ENCODE measurements at regions not wholly inside any gene's neighbourhood (a gene's known extent, or its start where the extent isn't known, plus 50 kb on each side); places are given as distances from the start of the nearest gene placed in this dataset.

DNA sequence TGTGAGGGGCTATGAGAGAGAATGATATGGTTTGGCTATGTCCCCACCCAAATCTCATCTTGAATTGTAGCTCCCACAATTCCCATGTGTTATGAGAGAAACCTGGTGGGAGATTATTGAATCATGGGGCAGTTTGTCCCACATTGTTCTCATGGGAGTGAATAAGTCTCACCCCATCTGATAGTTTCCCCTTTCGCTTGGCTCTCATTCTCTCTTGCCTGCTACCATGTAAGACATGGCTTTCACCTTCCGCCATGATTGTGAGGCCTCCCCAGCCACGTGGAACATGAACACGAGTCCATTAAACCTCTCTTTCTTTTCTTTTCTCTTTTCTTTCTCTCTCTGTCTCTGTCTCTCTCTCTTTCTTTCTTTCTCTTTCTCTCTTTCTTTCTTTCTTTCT lies 743.4 kb upstream of the CTNND2 start:
- TF ChIP-seq, protein P1, sequence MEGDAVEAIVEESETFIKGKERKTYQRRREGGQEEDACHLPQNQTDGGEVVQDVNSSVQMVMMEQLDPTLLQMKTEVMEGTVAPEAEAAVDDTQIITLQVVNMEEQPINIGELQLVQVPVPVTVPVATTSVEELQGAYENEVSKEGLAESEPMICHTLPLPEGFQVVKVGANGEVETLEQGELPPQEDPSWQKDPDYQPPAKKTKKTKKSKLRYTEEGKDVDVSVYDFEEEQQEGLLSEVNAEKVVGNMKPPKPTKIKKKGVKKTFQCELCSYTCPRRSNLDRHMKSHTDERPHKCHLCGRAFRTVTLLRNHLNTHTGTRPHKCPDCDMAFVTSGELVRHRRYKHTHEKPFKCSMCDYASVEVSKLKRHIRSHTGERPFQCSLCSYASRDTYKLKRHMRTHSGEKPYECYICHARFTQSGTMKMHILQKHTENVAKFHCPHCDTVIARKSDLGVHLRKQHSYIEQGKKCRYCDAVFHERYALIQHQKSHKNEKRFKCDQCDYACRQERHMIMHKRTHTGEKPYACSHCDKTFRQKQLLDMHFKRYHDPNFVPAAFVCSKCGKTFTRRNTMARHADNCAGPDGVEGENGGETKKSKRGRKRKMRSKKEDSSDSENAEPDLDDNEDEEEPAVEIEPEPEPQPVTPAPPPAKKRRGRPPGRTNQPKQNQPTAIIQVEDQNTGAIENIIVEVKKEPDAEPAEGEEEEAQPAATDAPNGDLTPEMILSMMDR (IDR thresholded peaks at IDR 0.05; ENCODE audit: unreplicated experiment in 3 of 3): no peak
- no peaks in the 10 kb centered on the region for H3K9me3 Mint-ChIP-seq
- H3K4me1 Mint-ChIP-seq: no peaks in the 10 kb centered on the region
- H3K27me3 Mint-ChIP-seq (ENCODE audit: low read depth): no peaks in the 10 kb centered on the region
- no peaks in the 10 kb centered on the region for H3K36me3 Mint-ChIP-seq (ENCODE audit: low read depth)
- no peak overlapping the region for H3K27ac Mint-ChIP-seq
- H3K4me3 Mint-ChIP-seq: no peak overlapping the region

DNA sequence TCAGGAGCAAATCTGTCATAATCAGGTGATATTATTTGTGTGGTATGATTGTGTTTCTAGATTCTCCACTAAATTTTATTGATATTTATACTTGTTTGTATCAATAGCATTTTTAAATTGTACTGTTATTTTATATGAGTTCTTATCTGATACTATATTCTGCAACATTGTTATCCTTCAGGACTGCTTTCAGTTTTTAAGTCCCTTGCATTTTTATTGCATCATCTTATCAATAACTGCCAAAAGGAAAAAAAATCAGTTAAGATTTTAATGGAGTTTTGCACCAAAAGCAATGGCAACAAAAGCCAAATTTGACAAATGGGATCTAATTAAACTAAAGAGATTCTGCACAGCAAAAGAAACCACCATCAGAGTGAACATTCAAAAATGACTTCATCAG lies 741.3 kb upstream of the CTNND2 start:
- H3K36me3 Mint-ChIP-seq (ENCODE audit: low read depth): no peaks in the 10 kb centered on the region
- no peaks in the 10 kb centered on the region for H3K27me3 Mint-ChIP-seq (ENCODE audit: low read depth)
- no peaks in the 10 kb centered on the region for H3K9me3 Mint-ChIP-seq
- H3K4me1 Mint-ChIP-seq: no peaks in the 10 kb centered on the region
- H3K27ac Mint-ChIP-seq: no peak overlapping the region
- no peak overlapping the region for H3K4me3 Mint-ChIP-seq
- TF ChIP-seq, protein P1 (IDR thresholded peaks at IDR 0.05; ENCODE audit: unreplicated experiment in 3 of 3): no peak

DNA sequence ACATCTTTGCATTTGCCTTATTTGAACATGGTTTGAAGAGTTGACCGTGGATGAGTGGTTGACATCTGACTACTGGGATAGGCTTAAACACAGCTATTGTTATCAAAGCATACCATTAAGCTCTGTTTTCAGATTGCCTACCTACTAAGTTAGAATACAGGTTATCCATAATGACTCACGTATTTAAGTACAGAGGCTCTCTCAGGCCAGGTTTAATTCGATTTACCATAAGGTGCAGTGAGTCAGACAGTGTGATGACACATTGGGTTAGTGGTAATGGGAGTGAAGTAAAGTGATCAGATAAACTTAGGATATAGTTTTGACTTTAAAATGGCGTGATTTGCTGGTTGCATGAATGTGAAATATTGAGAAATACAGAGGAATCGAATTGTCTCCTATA lies 732.0 kb upstream of the CTNND2 start:
- H3K4me1 Mint-ChIP-seq: no peaks in the 10 kb centered on the region
- no peak overlapping the region for H3K27ac Mint-ChIP-seq
- H3K36me3 Mint-ChIP-seq (ENCODE audit: low read depth): no peaks in the 10 kb centered on the region
- TF ChIP-seq, protein P1 (IDR thresholded peaks at IDR 0.05; ENCODE audit: unreplicated experiment in 3 of 3): no peak
- no peaks in the 10 kb centered on the region for H3K27me3 Mint-ChIP-seq (ENCODE audit: low read depth)
- no peak overlapping the region for H3K4me3 Mint-ChIP-seq
- no peaks in the 10 kb centered on the region for H3K9me3 Mint-ChIP-seq

- no peaks in the 10 kb centered on the region for H3K27me3 Mint-ChIP-seq (ENCODE audit: low read depth)
- H3K9me3 Mint-ChIP-seq: no peaks in the 10 kb centered on the region
- TF ChIP-seq, protein P1 (IDR thresholded peaks at IDR 0.05; ENCODE audit: unreplicated experiment in 3 of 3): no peak
- no peaks in the 10 kb centered on the region for H3K4me1 Mint-ChIP-seq
- no peaks in the 10 kb centered on the region for H3K36me3 Mint-ChIP-seq (ENCODE audit: low read depth)
- no peak overlapping the region for H3K4me3 Mint-ChIP-seq
- no peak overlapping the region for H3K27ac Mint-ChIP-seq
These were observed 722.3 kb upstream of the CTNND2 start for GRCh38 chr5:12626556-12626955.

DNA sequence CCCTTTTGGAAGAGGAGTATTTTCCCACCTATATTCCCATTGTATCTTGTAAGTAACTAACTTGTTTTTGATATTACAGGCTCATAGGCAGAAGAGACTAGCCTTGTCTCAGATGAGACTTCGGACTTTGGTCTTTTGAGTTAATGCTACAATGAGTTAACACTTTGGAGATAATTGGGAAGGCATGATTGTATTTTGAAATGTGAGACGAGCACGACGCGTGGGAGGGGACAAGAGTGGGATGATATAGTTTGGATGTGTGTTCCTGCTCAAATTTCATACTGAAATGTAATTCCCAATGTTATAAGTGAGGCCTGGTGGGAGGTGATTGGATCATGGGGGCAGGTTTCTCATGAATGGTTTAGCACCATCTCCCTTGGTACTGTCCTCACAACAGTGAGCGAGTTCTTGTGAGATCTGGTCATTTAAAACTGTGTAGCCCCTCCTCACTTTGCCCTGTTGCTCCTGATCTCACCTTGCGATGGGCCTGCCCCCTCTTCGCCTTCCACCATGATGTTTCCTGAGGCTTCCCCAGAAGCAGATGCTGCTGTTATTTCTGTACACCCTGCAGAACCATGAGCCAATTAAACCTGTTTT lies 721.5 kb upstream of the CTNND2 start:
- TF ChIP-seq, protein P1 (IDR thresholded peaks at IDR 0.05; ENCODE audit: unreplicated experiment in 3 of 3): no peak
- H3K4me3 Mint-ChIP-seq: no peak overlapping the region
- no peaks in the 10 kb centered on the region for H3K36me3 Mint-ChIP-seq (ENCODE audit: low read depth)
- H3K27ac Mint-ChIP-seq: no peak overlapping the region
- no peaks in the 10 kb centered on the region for H3K9me3 Mint-ChIP-seq
- no peaks in the 10 kb centered on the region for H3K4me1 Mint-ChIP-seq
- no peaks in the 10 kb centered on the region for H3K27me3 Mint-ChIP-seq (ENCODE audit: low read depth)

GRCh38 chr5:12624776-12625560 lies 720.7 kb upstream of the CTNND2 start:
- TF ChIP-seq, protein P1 (IDR thresholded peaks at IDR 0.05; ENCODE audit: unreplicated experiment in 3 of 3): no peak
- Mint-ChIP-seq H3K9me3 (peaks cover under 1% of the 10 kb centered on the region), H3K4me3 (no peak overlapping the region), H3K36me3 (ENCODE audit: low read depth) (no peaks in the 10 kb centered on the region), H3K27ac (no peak overlapping the region), H3K27me3 (ENCODE audit: low read depth) (no peaks in the 10 kb centered on the region), H3K4me1 (no peaks in the 10 kb centered on the region)

Measured in nephron (organoid).